SK-N-SH (cell line): ENCODE measurements at regions not wholly inside any gene's neighbourhood (a gene's known extent, or its start where the extent isn't known, plus 50 kb on each side); places are given as distances from the start of the nearest gene placed in this dataset.

ENCODE experiments used
- CTCF ChIA-PET: fragments of 300-600, 350-600 bp; formaldehyde crosslinking; extraction: SDS; loops from one replicate; lab custom pipeline; 2021; lab: Yijun Ruan, JAX
- POLR2A ChIA-PET: fragments of 350-600 bp; sonication (Branson Sonifier 250); formaldehyde crosslinking; extraction: SDS; loops from one replicate; lab custom pipeline; 2020; ENCODE audit warnings: antibody characterized with exemption, inconsistent platforms; lab: Yijun Ruan, JAX
- DNase-seq: peaks from one replicate; pipeline ENCODE4 v3.0.0; 2012
- H2AFZ ChIP-seq: fragments of 200-600 bp; sonication (generic); 2 replicates; pipeline ENCODE4 v1.8.1; 2016; ENCODE audit warnings: antibody characterized with exemption, mild to moderate bottlenecking, low read depth
- H3F3A ChIP-seq: fragments of 200-600 bp; sonication (generic); replicated peaks from 2 replicates; pipeline ENCODE3; 2016; ENCODE audit warnings: antibody characterized with exemption, mild to moderate bottlenecking; ENCODE audit not compliant: insufficient read depth
- H3K27ac ChIP-seq, 2 experiments: fragments of 200-500 bp in 1 of 2; fragments of 200-600 bp in 1 of 2; sonication (Bioruptor generic) in 1 of 2; sonication (generic), shearing (Covaris generic) in 1 of 2; 2 replicates each; pipeline versions ENCODE4 v1.5.1 to v1.6.1; 2014 to 2016; ENCODE audit warnings: low read depth in 2 of 2, inconsistent platforms in 1 of 2, low read length in 1 of 2, mild to moderate bottlenecking in 1 of 2, mixed read lengths in 1 of 2
- H3K27me3 ChIP-seq: fragments of 200-600 bp; sonication (generic), shearing (Covaris generic); 2 replicates; pipeline ENCODE4 v1.6.1; 2016; ENCODE audit warnings: mixed run types; ENCODE audit not compliant: insufficient read depth
- H3K36me3 ChIP-seq, 2 experiments: fragments of 200-500 bp in 1 of 2; fragments of 200-600 bp in 1 of 2; sonication (Bioruptor generic) in 1 of 2; sonication (generic) in 1 of 2; replicated peaks in 1 of 2; 2 replicates each; pipeline versions ENCODE3 to v1.5.1; 2014 to 2016; ENCODE audit warnings: low read length in 1 of 2, mild to moderate bottlenecking in 1 of 2; ENCODE audit not compliant: insufficient read depth in 2 of 2, control insufficient read depth in 1 of 2
- H3K4me1 ChIP-seq, 2 experiments: fragments of 200-500 bp in 1 of 2; fragments of 200-600 bp in 1 of 2; sonication (Bioruptor generic) in 1 of 2; sonication (generic), shearing (Covaris generic) in 1 of 2; 2 replicates each; pipeline versions ENCODE4 v1.5.1 to v1.6.1; 2014 to 2016; ENCODE audit warnings: low read depth in 1 of 2, low read length in 1 of 2, mixed run types in 1 of 2; ENCODE audit not compliant: insufficient read depth in 2 of 2, control insufficient read depth in 1 of 2
- H3K4me2 ChIP-seq: fragments of 200-600 bp; sonication (generic), shearing (Covaris generic); 2 replicates; pipeline ENCODE4 v1.6.1; 2017; ENCODE audit warnings: mixed run types
- H3K4me3 ChIP-seq, 2 experiments: fragments of 200-500 bp in 1 of 2; fragments of 200-600 bp in 1 of 2; sonication (Bioruptor generic) in 1 of 2; sonication (generic), shearing (Covaris generic) in 1 of 2; 2 replicates each; pipeline versions ENCODE4 v1.5.1 to v1.8.1; 2014 to 2016; ENCODE audit warnings: low read depth in 2 of 2, inconsistent platforms in 1 of 2, low read length in 1 of 2, mild to moderate bottlenecking in 1 of 2, mixed read lengths in 1 of 2, moderate library complexity in 1 of 2
- H3K79me2 ChIP-seq: fragments of 200-600 bp; sonication (generic); 2 replicates; pipeline ENCODE4 v1.8.1; 2017; ENCODE audit warnings: mild to moderate bottlenecking; ENCODE audit not compliant: insufficient read depth
- H3K9ac ChIP-seq: fragments of 200-600 bp; sonication (generic); 2 replicates; pipeline ENCODE4 v1.6.1; 2017; ENCODE audit warnings: mixed run types
- H3K9me2 ChIP-seq: fragments of 200-600 bp; sonication (generic); 2 replicates; pipeline ENCODE4 v1.6.1; 2017; ENCODE audit warnings: mixed run types
- H3K9me3 ChIP-seq: fragments of 200-600 bp; sonication (generic); 2 replicates; pipeline ENCODE4 v1.6.1; 2017; ENCODE audit warnings: mixed run types, mild to moderate bottlenecking, moderate library complexity
- H4K20me1 ChIP-seq: fragments of 200-600 bp; sonication (generic); 2 replicates; pipeline ENCODE4 v1.6.1; 2017; ENCODE audit warnings: mild to moderate bottlenecking, mixed run types; ENCODE audit not compliant: insufficient read depth
- FOSL2 ChIP-seq: IDR thresholded peaks from 2 replicates; pipeline ENCODE4 v1.4.0; 2012; ENCODE audit warnings: low read depth, mild to moderate bottlenecking, moderate library complexity, borderline replicate concordance
- FOXJ3 ChIP-seq: sonication (generic); formaldehyde crosslinking; IDR thresholded peaks from 2 replicates; pipeline ENCODE4 v1.5.1; 2020; ENCODE audit warnings: mild to moderate bottlenecking, missing genetic modification reagents
- IRF3 ChIP-seq: fragments of 150-350 bp; IDR thresholded peaks from 2 replicates; pipeline ENCODE4 v1.6.1; 2016; ENCODE audit warnings: mild to moderate bottlenecking, low read depth, low read length
- MEF2A ChIP-seq: IDR thresholded peaks from 2 replicates; pipeline ENCODE4 v1.4.0; 2012; ENCODE audit warnings: low read depth, borderline replicate concordance
- PBX3 ChIP-seq: IDR thresholded peaks from 2 replicates; pipeline ENCODE4; 2012
- REST ChIP-seq: IDR thresholded peaks from 2 replicates; pipeline ENCODE4 v1.6.1; 2012; ENCODE audit warnings: mild to moderate bottlenecking, low read depth, low read length, moderate library complexity
- RXRA ChIP-seq: IDR thresholded peaks from 2 replicates; pipeline ENCODE4 v1.4.0; 2012; ENCODE audit warnings: low read depth, mild to moderate bottlenecking, borderline replicate concordance
- USF2 ChIP-seq: fragments of 150-350 bp; IDR thresholded peaks from 2 replicates; pipeline ENCODE4 v1.6.1; 2017; ENCODE audit warnings: antibody characterized with exemption, low read length, low read depth, borderline replicate concordance
- WGBS: methylation state at CpG from one replicate; pipeline ENCODE4 v1.1.6; 2017; ENCODE audit warnings: low lambda C conversion rate; 5-methylcytosine and 5-hydroxymethylcytosine counted together

GRCh38 chr17:77352996-77353395 is 212.2 kb downstream of the SEC14L1 start:
- POLR2A ChIA-PET: interaction anchor here (1.0 to 1.3 kb wide), 2 partner anchors 21 to 23 kb away, joined by 3 to 4 read pairs; no protein-coding TSS in a partner anchor
- WGBS: 99% methylated on average over 6 of the region's 6 CpGs
- Histone ChIP-seq H3K27ac (no peak overlapping the region), H3K36me3 (no peaks in the 10 kb centered on the region), H3K27me3 (no peaks in the 10 kb centered on the region), H4K20me1 (peaks cover 24% of the 10 kb centered on the region)
- no peak for DNase-seq
- TF ChIP-seq IRF3 (no peak), REST (no peak), PBX3 (no peak), MEF2A (no peak), FOXJ3 (CRISPR knock-in tag) (no peak), RXRA (no peak), FOSL2 (no peak), USF2 (no peak)
- TF ChIP-seq, all 33 proteins: peak for 0
- H3F3A ChIP-seq: peaks cover 13% of the 10 kb centered on the region
- no peaks in the 10 kb centered on the region for H3K9me2 ChIP-seq
- no peak overlapping the region for H3K9ac ChIP-seq
- H3K9me3 ChIP-seq: no peaks in the 10 kb centered on the region
- peaks cover 31% of the 10 kb centered on the region; the same call in 1 of the 2 replicates for H3K79me2 ChIP-seq
- peaks cover 9 to 49% of the 10 kb centered on the region in 2 experiments; a peak in 2 of 4 replicates for H3K4me1 ChIP-seq
- no peak overlapping the region for H3K4me3 ChIP-seq
- H2AFZ ChIP-seq: no peak overlapping the region
- H3K4me2 ChIP-seq: no peak overlapping the region
- CTCF ChIA-PET: interaction anchor here (1.1 to 17.7 kb wide), 6 partner anchors 9 to 142 kb away, joined by 3 to 133 read pairs (median 10); no protein-coding TSS in a partner anchor
